Mesendoderm (in vitro differentiated cells): ENCODE measurements at regions not wholly inside any gene's neighbourhood (a gene's known extent, or its start where the extent isn't known, plus 50 kb on each side); places are given as distances from the start of the nearest gene placed in this dataset.
A peak's percentile ranks its signal among the peaks of the same experiment; 100 is the strongest.

Experiments used
- DNase-seq: peaks from one replicate; pipeline ENCODE4 v3.0.0; 2013
- H2AK5ac ChIP-seq: 2 replicates; pipeline ENCODE4 v1.6.1; 2013; ENCODE audit warnings: low read length, inconsistent platforms
- H2BK120ac ChIP-seq: 2 replicates; pipeline ENCODE4 v1.6.1; 2013; ENCODE audit warnings: low read depth, mild to moderate bottlenecking, low read length, moderate library complexity, mixed read lengths
- H2BK15ac ChIP-seq: replicated peaks from 2 replicates; pipeline ENCODE4 v1.6.1; 2013; ENCODE audit warnings: low read depth, mild to moderate bottlenecking, moderate library complexity
- H2BK5ac ChIP-seq: 2 replicates; pipeline ENCODE4 v1.6.1; 2013; ENCODE audit warnings: low read length, inconsistent platforms
- H3K18ac ChIP-seq: 2 replicates; pipeline ENCODE4 v1.6.1; 2013; ENCODE audit warnings: mild to moderate bottlenecking, low read length, mixed read lengths
- H3K23ac ChIP-seq: one replicate; pipeline ENCODE4 v1.6.1; 2013; ENCODE audit warnings: low read length
- H3K27ac ChIP-seq: 2 replicates; pipeline ENCODE4 v1.5.1; 2013; ENCODE audit warnings: low read depth, mild to moderate bottlenecking, inconsistent platforms, low read length, moderate library complexity
- H3K27me3 ChIP-seq: 2 replicates; pipeline ENCODE4 v1.6.1; 2013; ENCODE audit warnings: low read length, control low read depth, mild to moderate bottlenecking, inconsistent platforms; ENCODE audit not compliant: insufficient read depth, poor library complexity
- H3K36me3 ChIP-seq: 2 replicates; pipeline ENCODE4 v1.6.1; 2013; ENCODE audit warnings: low read length, inconsistent platforms; ENCODE audit not compliant: control insufficient read depth, insufficient read depth
- H3K4ac ChIP-seq: one replicate; pipeline ENCODE4 v1.6.1; 2013; ENCODE audit warnings: low read depth, mild to moderate bottlenecking, low read length, moderate library complexity
- H3K4me1 ChIP-seq: 2 replicates; pipeline ENCODE4 v1.6.1; 2013; ENCODE audit warnings: low read depth, low read length, inconsistent platforms; ENCODE audit not compliant: control insufficient read depth
- H3K4me2 ChIP-seq: 2 replicates; pipeline ENCODE4 v1.6.1; 2013; ENCODE audit warnings: low read length
- H3K4me3 ChIP-seq: 2 replicates; pipeline ENCODE4 v1.5.1; 2013; ENCODE audit warnings: mild to moderate bottlenecking, low read length
- H3K56ac ChIP-seq: one replicate; pipeline ENCODE4 v1.6.1; 2013; ENCODE audit warnings: low read length
- H3K79me1 ChIP-seq: 2 replicates; pipeline ENCODE4 v1.6.1; 2013; ENCODE audit warnings: low read length, inconsistent platforms
- H3K79me2 ChIP-seq: 2 replicates; pipeline ENCODE4 v1.6.1; 2013; ENCODE audit warnings: mild to moderate bottlenecking, low read length; ENCODE audit not compliant: control insufficient read depth, insufficient read depth
- H3K9ac ChIP-seq: 2 replicates; pipeline ENCODE4 v1.6.1; 2013; ENCODE audit warnings: low read length, inconsistent platforms
- H4K5ac ChIP-seq: one replicate; pipeline ENCODE4 v1.6.1; 2013; ENCODE audit warnings: low read length
- H4K8ac ChIP-seq: one replicate; pipeline ENCODE4 v1.6.1; 2013; ENCODE audit warnings: low read depth, mild to moderate bottlenecking, control low read depth, low read length, moderate library complexity
- WGBS: extraction: QIAGEN DNeasy Blood & Tissue Kit; methylation state at CpG from one replicate; pipeline ENCODE4 v1.1.7; 2013; ENCODE audit warnings: low lambda C conversion rate, missing lambda C conversion rate; ENCODE audit not compliant: insufficient coverage; ENCODE audit errors: extremely low coverage; 5-methylcytosine and 5-hydroxymethylcytosine counted together

GRCh38 chr6:41470331-41471063 lies 75.7 kb upstream of the FOXP4 start:
- no peak overlapping the region for H2BK15ac ChIP-seq
- H3K4ac ChIP-seq = no peak overlapping the region
- no peak overlapping the region for H4K5ac ChIP-seq
- no peaks in the 10 kb centered on the region for H3K79me2 ChIP-seq
- no peak overlapping the region for H4K8ac ChIP-seq
- peak overlapping the region; percentile 81 for H3K56ac ChIP-seq
- no peak overlapping the region for H2BK120ac ChIP-seq
- WGBS = no CpG with 5 or more reads among the region's 62 CpGs
- H3K79me1 ChIP-seq = no peaks in the 10 kb centered on the region
- peaks cover 2% of the 10 kb centered on the region for H3K27me3 ChIP-seq
- no peak overlapping the region for H3K27ac ChIP-seq
- H3K4me2 ChIP-seq = peak overlapping the region; percentile 75
- H2BK5ac ChIP-seq = no peak overlapping the region
- DNase-seq = peak; percentile 81
- H3K36me3 ChIP-seq = no peaks in the 10 kb centered on the region
- no peak overlapping the region for H3K23ac ChIP-seq
- peak overlapping the region; percentile 28 for H3K4me3 ChIP-seq
- peak overlapping the region; percentile 34 for H3K18ac ChIP-seq
- peaks cover 17% of the 10 kb centered on the region for H3K4me1 ChIP-seq
- H2AK5ac ChIP-seq = no peak overlapping the region
- H3K9ac ChIP-seq = peak overlapping the region; percentile 61

- Histone ChIP-seq H2BK5ac (no peak overlapping the region), H3K4me3 (no peak overlapping the region), H3K9ac (peak overlapping the region; percentile 61), H4K5ac (no peak overlapping the region), H3K23ac (no peak overlapping the region), H4K8ac (no peak overlapping the region), H3K27ac (no peak overlapping the region), H2BK15ac (no peak overlapping the region), H3K56ac (peak overlapping the region; percentile 81), H3K4ac (peak overlapping the region; percentile 22), H3K4me1 (peaks cover 17% of the 10 kb centered on the region), H2AK5ac (no peak overlapping the region), H3K36me3 (no peaks in the 10 kb centered on the region), H3K79me1 (no peaks in the 10 kb centered on the region), H2BK120ac (no peak overlapping the region), H3K18ac (peak overlapping the region; percentile 8), H3K79me2 (no peaks in the 10 kb centered on the region), H3K4me2 (peak overlapping the region; percentile 75), H3K27me3 (peaks cover 2% of the 10 kb centered on the region)
- no CpG with 5 or more reads among the region's 13 CpGs for WGBS
- no peak for DNase-seq
Measured at GRCh38 chr6:41471064-41471895, 74.9 kb upstream of the FOXP4 start.

GRCh38 chr6:41474213-41474933 lies 71.8 kb upstream of the FOXP4 start:
- Histone ChIP-seq H3K4me1 (peaks cover 17% of the 10 kb centered on the region), H3K4me2 (no peak overlapping the region), H3K23ac (no peak overlapping the region), H2BK15ac (no peak overlapping the region), H4K5ac (no peak overlapping the region), H2BK120ac (no peak overlapping the region), H3K56ac (no peak overlapping the region), H3K4me3 (no peak overlapping the region), H2AK5ac (no peak overlapping the region), H3K4ac (no peak overlapping the region), H3K9ac (no peak overlapping the region), H3K18ac (no peak overlapping the region), H2BK5ac (no peak overlapping the region), H4K8ac (no peak overlapping the region), H3K27ac (no peak overlapping the region), H3K79me2 (no peaks in the 10 kb centered on the region), H3K36me3 (no peaks in the 10 kb centered on the region), H3K79me1 (no peaks in the 10 kb centered on the region), H3K27me3 (peaks cover 2% of the 10 kb centered on the region)
- no CpG with 5 or more reads among the region's 8 CpGs for WGBS
- DNase-seq = no peak

GRCh38 chr6:41475164-41475563 lies 71.0 kb upstream of the FOXP4 start:
- H2BK5ac ChIP-seq = no peak overlapping the region
- no peaks in the 10 kb centered on the region for H3K79me2 ChIP-seq
- no peaks in the 10 kb centered on the region for H3K79me1 ChIP-seq
- H3K4me1 ChIP-seq = peaks cover 17% of the 10 kb centered on the region
- H3K56ac ChIP-seq = no peak overlapping the region
- no peak overlapping the region for H3K23ac ChIP-seq
- H3K4me2 ChIP-seq = no peak overlapping the region
- no CpG with 5 or more reads among the region's 6 CpGs for WGBS
- H2BK15ac ChIP-seq = no peak overlapping the region
- peaks cover 2% of the 10 kb centered on the region for H3K27me3 ChIP-seq
- no peak overlapping the region for H4K5ac ChIP-seq
- no peak for DNase-seq
- no peak overlapping the region for H4K8ac ChIP-seq
- H3K4me3 ChIP-seq = no peak overlapping the region
- H3K9ac ChIP-seq = no peak overlapping the region
- no peak overlapping the region for H3K4ac ChIP-seq
- H3K36me3 ChIP-seq = no peaks in the 10 kb centered on the region
- H3K18ac ChIP-seq = no peak overlapping the region
- no peak overlapping the region for H2BK120ac ChIP-seq
- H2AK5ac ChIP-seq = no peak overlapping the region
- no peak overlapping the region for H3K27ac ChIP-seq

- no peak overlapping the region for H2AK5ac ChIP-seq
- no peak overlapping the region for H3K9ac ChIP-seq
- H2BK15ac ChIP-seq = no peak overlapping the region
- H3K36me3 ChIP-seq = no peaks in the 10 kb centered on the region
- no peak overlapping the region for H3K18ac ChIP-seq
- no peak overlapping the region for H3K56ac ChIP-seq
- H3K4me3 ChIP-seq = no peak overlapping the region
- H3K27me3 ChIP-seq = peaks cover 2% of the 10 kb centered on the region
- no peak overlapping the region for H2BK5ac ChIP-seq
- no peak overlapping the region for H4K5ac ChIP-seq
- DNase-seq = no peak
- no peak overlapping the region for H3K4ac ChIP-seq
- H4K8ac ChIP-seq = no peak overlapping the region
- H3K79me1 ChIP-seq = no peaks in the 10 kb centered on the region
- no peak overlapping the region for H3K4me2 ChIP-seq
- H2BK120ac ChIP-seq = no peak overlapping the region
- no CpG with 5 or more reads among the region's 6 CpGs for WGBS
- peaks cover 16% of the 10 kb centered on the region for H3K4me1 ChIP-seq
- H3K23ac ChIP-seq = no peak overlapping the region
- H3K27ac ChIP-seq = no peak overlapping the region
- H3K79me2 ChIP-seq = no peaks in the 10 kb centered on the region
Measured at GRCh38 chr6:41475737-41476357, 70.3 kb upstream of the FOXP4 start.
